PC-9 (cell line): ENCODE measurements at regions not wholly inside any gene's neighbourhood (a gene's known extent, or its start where the extent isn't known, plus 50 kb on each side); places are given as distances from the start of the nearest gene placed in this dataset.
"Not testable (repeated sequence)": the region's sequence is repeated elsewhere in the genome, so short reads cannot be mapped to it uniquely, and the experiment has no call there.

Experiments
- CTCF ChIP-seq: fragments of 200-600 bp; sonication (generic); conservative IDR thresholded peaks from 2 replicates; pipeline ENCODE4 v1.6.1; 2017; ENCODE audit warnings: mixed run types, antibody characterized with exemption, mild to moderate bottlenecking, moderate library complexity
- EZH2 ChIP-seq: fragments of 200-600 bp; sonication (generic); IDR thresholded peaks from 2 replicates; pipeline ENCODE4 v1.8.0; 2017; ENCODE audit warnings: antibody characterized with exemption, low read depth

DNA sequence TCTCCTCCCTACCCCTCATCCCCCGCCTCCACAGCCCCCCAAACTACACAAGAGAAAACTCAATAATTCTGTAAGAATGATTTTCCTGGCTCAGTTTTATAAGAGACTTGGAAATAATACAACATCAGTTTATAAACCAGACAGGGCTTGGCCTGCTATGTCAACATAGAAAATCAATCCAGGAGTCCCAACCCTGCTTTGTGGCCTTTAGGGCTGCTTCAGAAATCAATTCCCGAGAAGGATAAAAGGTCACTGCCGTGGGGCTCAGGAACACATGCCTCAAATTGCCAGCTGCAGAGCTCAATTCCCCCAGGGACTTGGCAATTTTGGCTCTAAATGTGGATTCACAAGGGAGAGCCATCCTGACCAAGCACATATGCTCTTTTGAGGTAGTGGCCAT, 520.8 kb downstream of the TTLL7 start:
- not testable (repeated sequence) for TF ChIP-seq CTCF, EZH2
